CD4-positive, alpha-beta T cell treated with Interleukin-15 for 1 hour (primary cell): ENCODE measurements at regions not wholly inside any gene's neighbourhood (a gene's known extent, or its start where the extent isn't known, plus 50 kb on each side); places are given as distances from the start of the nearest gene placed in this dataset.
"Not testable (repeated sequence)": the region's sequence is repeated elsewhere in the genome, so short reads cannot be mapped to it uniquely, and the experiment has no call there.

Experiments
- DNase-seq: peaks from one replicate; pipeline ENCODE4 v3.0.0-alpha.2; 2020

GRCh38 chr16:21517263-21517662 is 82.1 kb upstream of the METTL9 start:
- DNase-seq = not testable (repeated sequence)

DNA sequence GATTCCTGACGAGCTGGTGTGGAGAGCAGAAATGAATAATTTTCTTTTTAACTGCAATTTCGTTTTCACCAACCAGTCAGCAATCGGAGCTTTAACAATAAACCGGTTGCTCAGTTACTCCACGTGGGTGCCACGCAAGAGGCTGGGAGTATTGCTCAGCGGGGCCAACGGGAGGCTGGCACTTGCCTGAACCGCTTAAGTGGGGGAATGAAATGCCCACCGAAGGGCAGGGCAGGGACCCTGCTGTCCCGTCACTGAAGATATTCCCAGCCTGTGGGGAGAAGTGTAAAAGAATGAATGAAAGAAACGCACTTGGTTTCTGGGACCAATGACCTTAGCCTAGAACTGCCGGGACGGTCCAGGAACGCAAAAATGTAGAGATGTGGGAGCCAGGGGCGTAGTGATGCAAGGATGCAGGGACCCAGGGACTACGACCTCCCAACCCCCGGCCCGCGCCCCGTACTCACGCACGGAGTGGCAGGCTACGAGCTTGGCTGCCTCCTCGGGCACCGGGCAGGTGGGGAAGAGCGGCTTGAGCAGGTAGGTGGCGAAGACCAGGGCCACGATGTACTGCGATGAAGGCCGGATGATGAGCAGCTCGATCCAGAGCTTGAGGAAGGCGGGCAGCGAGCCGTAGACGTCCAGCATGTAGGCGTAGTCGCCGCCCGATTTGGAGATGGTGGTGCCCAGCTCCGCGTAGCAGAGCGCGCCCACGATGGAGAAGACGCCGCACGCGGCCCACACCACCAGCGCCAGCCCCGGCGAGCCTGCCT is 79.8 kb upstream of the METTL9 start:
- DNase-seq = not testable (repeated sequence)

DNA sequence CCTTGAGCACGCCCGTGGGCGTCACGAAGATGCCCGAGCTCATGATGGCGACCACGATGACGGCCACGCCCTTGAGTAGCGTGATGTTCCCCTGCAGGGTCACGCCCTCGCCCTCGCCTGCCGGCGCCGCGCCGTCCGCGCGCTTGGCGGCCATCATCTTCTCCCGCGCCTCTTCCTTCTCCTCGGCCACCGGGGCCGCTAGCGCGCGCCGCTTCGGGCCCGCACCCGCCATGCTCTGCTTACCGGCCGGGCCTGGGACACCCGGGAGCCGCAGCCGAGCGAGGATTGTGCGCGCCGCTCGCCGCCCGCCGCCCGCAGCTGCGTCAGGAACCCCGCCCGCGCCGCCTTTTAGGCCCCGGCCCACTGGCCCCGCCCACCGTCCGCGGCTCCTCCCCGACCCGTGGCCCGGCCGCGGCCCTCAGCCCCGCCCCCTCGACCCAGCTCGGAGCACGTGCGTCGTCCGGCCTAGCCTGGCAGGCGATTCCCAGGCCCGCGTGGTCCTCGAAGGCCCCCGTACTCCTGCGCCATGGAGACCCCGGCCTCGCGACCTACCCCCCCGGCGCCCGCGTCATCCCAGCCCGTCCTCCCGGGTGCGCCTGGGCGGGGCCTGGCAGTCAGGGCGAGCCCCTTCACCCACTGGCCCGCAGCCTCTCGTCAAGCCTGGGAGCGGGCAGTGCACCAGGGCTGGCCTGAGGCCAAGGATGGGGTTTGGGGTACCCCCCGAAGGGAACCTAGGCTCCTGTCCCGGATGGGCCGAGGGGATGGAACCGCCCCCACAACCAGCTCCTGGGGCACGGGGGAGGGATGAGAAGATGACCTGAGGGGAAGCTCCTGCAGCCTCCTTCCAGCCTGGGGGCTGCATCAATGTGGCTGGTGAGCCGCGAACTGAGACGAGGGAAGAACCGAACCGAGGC is 79.0 kb upstream of the METTL9 start:
- peak; percentile 93 for DNase-seq

DNA sequence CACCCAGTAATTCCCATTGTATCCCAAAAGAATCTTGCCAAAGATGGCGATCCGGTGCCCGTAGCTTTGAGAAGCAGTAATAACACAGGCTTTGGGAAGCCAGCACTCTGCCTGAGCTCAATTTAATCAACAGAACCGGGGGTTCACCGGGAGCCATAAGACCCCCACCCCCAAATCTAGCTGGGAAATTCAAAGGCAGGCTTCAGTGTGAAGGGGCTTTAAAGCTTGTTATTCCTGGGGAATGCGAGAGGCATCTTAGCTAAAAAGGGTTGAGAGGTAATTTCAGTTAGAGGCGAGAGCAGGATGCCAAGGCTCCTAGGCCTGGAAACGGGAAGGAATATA is 78.4 kb upstream of the METTL9 start:
- DNase-seq = not testable (repeated sequence)

DNA sequence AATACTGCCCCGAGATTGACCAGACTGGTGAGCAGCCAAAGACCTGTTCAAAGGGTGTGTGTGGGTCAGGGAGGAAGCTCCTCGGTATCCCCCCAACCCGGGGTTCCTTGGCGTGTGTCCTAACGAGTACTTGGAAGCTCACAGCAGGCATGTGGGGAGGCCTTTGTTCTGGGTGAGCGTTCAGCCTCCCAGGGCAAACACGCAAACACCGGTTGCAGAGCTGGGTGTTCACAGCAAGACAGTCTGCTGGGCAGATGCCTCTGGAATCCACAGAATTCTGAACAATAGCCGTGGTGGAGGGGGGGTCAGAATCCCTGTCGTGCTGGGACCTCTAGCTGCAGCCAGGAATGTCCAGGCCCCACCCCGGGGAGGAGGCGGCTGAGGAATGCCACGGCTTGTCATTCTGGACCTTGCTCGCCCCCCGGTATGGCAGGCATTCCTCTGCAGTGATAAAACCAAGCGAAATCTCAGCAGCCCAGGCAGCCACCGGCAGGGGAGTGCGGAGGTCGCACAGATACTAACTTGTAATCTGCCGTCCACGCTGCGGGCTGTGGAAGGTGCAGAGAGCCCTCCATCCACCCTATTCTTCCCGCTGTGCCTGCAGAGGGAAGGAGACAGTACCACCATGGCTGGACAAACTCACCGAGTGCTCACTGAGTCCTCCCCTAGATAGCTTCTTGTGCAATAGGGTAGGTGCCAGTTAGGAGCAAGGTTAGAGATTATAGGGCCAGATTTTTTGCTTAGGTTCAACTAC is 77.8 kb upstream of the METTL9 start:
- DNase-seq = not testable (repeated sequence)

- not testable (repeated sequence) for DNase-seq
These were observed 76.5 kb upstream of the METTL9 start for GRCh38 chr16:21522846-21523245.

DNA sequence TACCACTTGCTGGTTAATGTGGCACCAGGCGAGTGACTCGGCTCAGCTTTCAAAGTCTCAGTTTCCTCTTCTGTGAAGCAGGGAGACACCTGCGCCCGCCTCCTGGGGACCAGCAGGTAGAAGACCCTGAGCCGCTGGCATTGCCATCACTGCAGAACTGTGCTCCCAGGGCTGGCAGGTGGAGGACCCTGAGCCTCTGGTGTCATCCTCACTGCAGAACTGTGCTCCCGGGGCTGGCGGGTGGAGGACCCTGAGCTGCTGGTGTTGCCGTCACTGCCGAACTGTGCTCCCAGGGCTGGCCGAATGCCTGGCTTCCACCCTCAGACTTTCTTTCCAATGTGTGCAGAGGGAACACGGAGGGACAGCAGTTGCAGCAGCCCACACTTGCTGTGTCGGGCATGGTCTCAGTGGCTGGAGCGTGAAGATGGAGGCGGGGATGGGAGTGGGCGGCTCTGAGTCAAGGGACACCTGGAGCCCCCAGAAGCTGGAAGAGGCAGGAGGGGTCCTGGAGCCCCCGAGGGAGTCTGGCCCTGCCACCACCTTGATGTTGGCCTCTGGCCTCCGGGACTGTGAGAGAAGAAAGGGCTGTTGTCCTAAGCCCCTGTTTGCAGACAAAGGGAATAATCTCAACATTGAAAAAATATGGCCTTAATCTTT is 75.8 kb upstream of the METTL9 start:
- no peak for DNase-seq

GRCh38 chr16:21524068-21524751 is 75.2 kb upstream of the METTL9 start:
- DNase-seq = no peak

DNA sequence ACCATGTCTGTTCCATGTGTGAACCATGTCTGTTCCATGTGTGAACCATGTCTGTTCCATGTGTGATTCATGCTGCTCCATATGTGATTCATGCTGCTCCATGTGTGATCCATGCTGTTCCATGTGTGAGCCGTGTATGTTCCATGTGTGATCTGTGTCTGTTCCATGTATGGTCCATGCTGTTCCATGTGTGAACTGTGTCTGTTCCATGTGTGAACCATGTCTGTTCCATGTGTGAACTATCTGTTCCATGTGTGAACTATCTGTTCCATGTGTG is 74.7 kb upstream of the METTL9 start:
- DNase-seq = not testable (repeated sequence)

GRCh38 chr16:21525029-21525895 is 74.1 kb upstream of the METTL9 start:
- DNase-seq = not testable (repeated sequence)

DNA sequence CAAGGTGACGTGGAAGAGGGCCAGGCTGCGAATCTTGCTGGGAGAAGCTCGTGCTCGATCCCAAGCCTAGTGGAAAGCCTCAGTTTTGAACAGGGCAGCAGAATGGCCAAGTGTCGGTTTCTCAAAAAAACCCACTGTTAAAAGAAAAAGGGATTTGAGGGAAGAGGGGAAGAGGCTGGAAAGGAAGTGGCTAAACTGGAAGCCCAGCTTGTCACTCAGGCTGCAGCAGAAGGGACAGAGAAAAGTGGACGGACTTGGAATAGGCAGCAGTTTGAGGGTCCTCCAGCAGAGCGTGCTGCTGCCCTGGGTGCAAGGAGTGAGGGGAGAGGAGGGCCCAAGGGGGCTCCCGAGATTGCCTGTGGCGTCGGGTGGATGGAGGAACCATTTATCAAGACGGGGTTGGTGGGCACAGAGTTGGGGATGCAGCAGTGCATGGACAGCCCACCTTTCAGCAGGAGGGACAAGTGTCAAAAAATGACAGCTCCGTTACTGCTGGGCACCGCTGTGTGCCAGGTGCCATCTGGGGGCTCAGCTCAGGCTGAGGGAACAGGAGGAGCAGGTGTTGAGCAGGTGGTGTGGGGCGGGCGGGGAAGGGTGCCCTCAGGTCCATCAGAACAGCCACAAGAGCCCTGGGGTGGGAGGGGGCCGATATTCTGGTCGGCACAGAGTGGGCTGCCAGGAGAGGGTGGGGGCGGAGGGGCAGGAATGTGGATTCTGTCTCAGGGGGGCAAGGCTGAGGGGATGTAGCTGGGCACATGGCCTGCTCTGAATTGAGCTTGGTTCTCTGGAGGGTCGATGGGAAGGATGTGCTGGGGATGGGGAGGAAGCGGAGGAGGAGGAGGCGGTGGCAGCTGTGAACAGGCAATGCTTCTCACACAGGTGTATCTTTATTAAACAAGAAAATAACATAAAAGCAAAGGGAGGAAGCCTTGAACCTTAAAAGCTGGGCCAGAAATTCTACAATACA is 73.1 kb upstream of the METTL9 start:
- not testable (repeated sequence) for DNase-seq

- DNase-seq = no peak
These were observed 72.2 kb upstream of the METTL9 start for GRCh38 chr16:21526923-21527807.

GRCh38 chr16:21529060-21529658 is 70.2 kb upstream of the METTL9 start:
- not testable (repeated sequence) for DNase-seq

DNA sequence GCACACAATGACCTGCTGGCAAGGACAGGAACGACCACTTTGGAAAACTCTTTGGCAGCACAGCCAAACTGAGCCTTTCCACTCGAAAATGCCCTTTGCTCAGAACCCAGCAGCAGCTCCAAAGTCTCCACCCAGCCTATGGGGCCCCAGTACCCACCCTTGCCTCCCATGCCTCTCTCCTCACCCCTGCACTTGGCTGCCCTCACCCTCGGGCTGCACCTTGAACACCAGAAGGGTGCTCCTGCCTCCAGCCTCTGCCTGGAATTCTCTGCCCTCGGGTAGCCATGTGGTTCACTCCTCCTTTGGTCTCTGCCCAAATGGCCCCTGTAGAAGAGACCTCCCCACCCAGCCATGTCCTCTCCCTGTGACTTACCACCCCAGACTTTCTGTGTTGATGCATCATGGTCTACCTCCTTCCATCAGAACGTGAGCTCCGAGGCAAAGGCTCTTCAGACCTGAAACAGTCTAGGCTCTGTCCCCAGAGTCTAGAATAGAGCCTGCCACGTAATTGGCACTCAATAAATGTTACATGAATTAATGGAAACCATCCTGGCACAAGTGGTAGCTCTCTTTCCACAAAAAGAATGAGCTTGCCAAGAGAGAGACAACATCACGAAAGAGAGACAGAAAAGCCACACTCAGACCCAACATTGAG is 68.5 kb upstream of the METTL9 start:
- DNase-seq = not testable (repeated sequence)

GRCh38 chr16:21532996-21533395 is 66.4 kb upstream of the METTL9 start:
- not testable (repeated sequence) for DNase-seq

DNA sequence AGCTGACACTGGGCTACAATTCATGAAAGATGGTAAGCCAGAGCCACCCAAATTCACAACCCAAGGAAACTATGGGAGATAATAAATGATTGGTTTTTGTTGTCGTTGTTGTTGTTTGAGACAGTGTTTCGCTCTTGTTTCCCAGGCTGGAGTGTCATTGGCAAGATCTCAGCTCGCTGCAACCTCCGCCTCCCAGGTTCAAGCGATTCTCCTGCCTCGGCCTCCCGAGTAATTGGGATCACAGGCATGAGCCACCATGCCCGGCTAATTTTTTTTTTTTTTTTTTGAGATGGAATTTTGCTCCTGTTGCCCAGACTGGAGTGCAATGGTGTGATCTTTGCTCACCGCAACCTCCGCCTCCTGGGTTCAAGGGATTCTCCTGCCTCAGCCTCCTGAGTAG is 65.9 kb upstream of the METTL9 start:
- DNase-seq = not testable (repeated sequence)

DNA sequence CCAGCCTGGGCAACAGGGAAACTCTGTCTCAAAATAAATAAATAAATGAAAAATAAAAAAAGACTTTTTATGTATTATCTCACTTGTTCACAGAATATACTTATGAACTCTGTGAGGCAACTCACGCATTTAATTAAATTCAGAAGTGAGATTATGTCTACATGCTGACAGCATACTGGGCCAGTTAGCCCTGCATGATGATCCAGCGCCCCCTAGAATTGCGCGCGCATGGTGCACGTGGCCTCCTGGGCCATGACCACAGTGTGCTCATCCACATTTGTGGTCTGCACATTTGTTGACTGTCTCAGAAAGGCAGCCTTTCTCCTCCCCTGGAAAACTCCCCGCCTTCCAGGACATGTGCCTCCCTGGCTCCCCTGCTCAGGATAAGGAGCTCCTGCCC is 64.8 kb upstream of the METTL9 start:
- DNase-seq = not testable (repeated sequence)

DNA sequence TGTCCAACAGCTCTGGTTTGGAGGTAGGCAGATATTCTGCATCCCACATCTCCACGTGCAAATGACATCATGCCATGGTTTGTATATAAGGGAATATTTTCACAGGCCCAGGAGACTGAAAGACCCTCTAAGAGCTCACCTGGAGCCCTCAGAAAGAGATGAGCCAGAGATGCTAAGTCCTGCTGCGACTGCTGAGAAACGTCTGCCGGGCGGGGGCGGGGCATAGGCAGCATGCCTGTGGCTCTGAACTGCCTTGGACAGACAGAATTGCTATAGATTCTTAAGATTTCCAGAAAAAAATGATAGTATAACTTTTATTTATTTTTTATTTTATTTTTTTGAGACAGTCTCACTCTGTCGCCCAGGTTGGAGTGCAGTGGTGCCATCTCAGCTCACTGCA is 64.2 kb upstream of the METTL9 start:
- not testable (repeated sequence) for DNase-seq
